ENCODE measurements at regions not wholly inside any gene's neighbourhood (a gene's known extent, or its start where the extent isn't known, plus 50 kb on each side); places are given as distances from the start of the nearest gene placed in this dataset.

DNA sequence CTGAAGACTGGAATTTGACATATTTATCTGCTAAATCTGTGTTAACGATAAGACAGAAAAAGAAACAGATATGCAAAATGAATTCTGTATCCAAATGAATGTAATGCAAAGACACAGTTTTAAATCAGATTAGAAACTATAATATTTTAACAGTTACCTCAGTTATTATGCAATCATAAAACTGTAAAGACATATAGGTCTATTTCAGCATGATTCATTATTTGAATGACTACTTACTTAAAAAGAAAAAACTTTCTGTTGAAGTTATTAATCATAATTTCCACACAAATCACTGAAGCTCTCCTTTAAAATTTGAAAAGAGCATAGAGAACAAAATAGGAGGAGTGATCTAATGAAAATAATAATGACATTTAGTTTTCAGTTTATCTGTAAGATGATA, 742.6 kb downstream of the FSCB start:
- TF ChIP-seq REL (CRISPR knock-in tag; conservative IDR thresholded peaks at IDR 0.05) = no peak
- no peak for TF ChIP-seq ZNF207 (IDR thresholded peaks at IDR 0.05; ENCODE audit: borderline replicate concordance)
- TF ChIP-seq RELA (CRISPR knock-in tag; IDR thresholded peaks at IDR 0.05) = no peak
- WGBS (ENCODE audit: low lambda C conversion rate) = 62% methylated on average over 1 of the region's 1 CpG
- no peaks in the 10 kb centered on the region for H3K9me3 ChIP-seq (ENCODE audit: low read length)
- no peak overlapping the region for H2AFZ ChIP-seq (ENCODE audit: low read length)
- no peaks in the 10 kb centered on the region for H3K79me2 ChIP-seq (ENCODE audit: insufficient read depth, low read length)
- no peak overlapping the region for H3K4me2 ChIP-seq (ENCODE audit: low read depth, low read length)
- no peak overlapping the region for H3K9ac ChIP-seq (ENCODE audit: insufficient read depth, low read depth, low read length)
- intact Hi-C loops (cut with micrococcal nuclease; ENCODE audit: unreplicated experiment) = no loop called here
- H3K4me1 ChIP-seq (ENCODE audit: insufficient read depth, low read length) = no peaks in the 10 kb centered on the region
- in situ Hi-C loops (cut with HindIII; ENCODE audit: extremely low pct_ligation_motif_present, low pct_unique_long_range_greater_than_20kb) = no loop called here
- CTCF ChIA-PET (ENCODE audit: low intra/inter-chr PET ratio, low total read pairs) = no interaction called here
- H3K36me3 ChIP-seq (replicated peaks in 1 of 2; ENCODE audit: control insufficient read depth in 1 of 2, insufficient read depth in 2 of 2, low read length in 2 of 2) = no peaks in the 10 kb centered on the region
- no peaks in the 10 kb centered on the region for H4K20me1 ChIP-seq (ENCODE audit: insufficient read depth, low read length)
- POLR2A ChIA-PET = no interaction called here
- FAIRE-seq = no peak
- DNase-seq (ENCODE audit: low spot score) = no peak
- no peak overlapping the region for H3K27ac ChIP-seq (ENCODE audit: extremely low read length, insufficient read depth, low read length)
- ATAC-seq = no peak
- no TSS peak for BruUV-seq (replicated peaks)
- no peak overlapping the region for H3K4me3 ChIP-seq (replicated peaks in 1 of 3; ENCODE audit: insufficient read depth in 1 of 3, low read depth in 2 of 3, low read length in 3 of 3)
- no peaks in the 10 kb centered on the region for H3K27me3 ChIP-seq (ENCODE audit: control insufficient read depth in 1 of 2, insufficient read depth in 2 of 2, low read length in 2 of 2)

DNA sequence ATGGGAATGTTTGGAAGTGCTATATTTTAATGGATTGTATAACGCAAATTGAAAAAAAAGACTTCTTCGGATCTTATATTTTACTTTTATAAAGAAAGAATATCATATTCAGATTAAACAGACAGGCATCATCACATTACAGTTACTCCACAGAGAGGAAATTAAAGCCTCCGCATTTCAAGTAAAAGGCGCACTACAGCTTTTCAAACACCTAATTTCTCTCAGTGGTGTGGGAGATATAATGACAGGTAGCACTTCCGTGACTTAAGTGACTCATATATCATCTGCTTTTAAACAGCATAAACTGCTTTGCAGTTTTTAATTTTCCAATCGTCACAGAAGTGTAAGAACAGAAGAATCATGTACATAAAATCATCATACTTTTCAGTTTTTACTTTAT, 751.4 kb downstream of the FSCB start:
- CTCF ChIA-PET (ENCODE audit: low intra/inter-chr PET ratio, low total read pairs) = no interaction called here
- in situ Hi-C loops (cut with HindIII; ENCODE audit: extremely low pct_ligation_motif_present, low pct_unique_long_range_greater_than_20kb) (no loop called here), intact Hi-C loops (cut with micrococcal nuclease; ENCODE audit: unreplicated experiment) (no loop called here)
- 64% methylated on average over 6 of the region's 6 CpGs for WGBS (ENCODE audit: low lambda C conversion rate)
- H2AFZ ChIP-seq (ENCODE audit: low read length) = no peak overlapping the region
- H3K9me3 ChIP-seq (ENCODE audit: low read length) = no peaks in the 10 kb centered on the region
- no peak overlapping the region for H3K4me2 ChIP-seq (ENCODE audit: low read depth, low read length)
- no peaks in the 10 kb centered on the region for H4K20me1 ChIP-seq (ENCODE audit: insufficient read depth, low read length)
- TF ChIP-seq NRL (CRISPR knock-in tag; IDR thresholded peaks at IDR 0.05; ENCODE audit: borderline replicate concordance) (no peak), FOXP1 (IDR thresholded peaks at IDR 0.05) (no peak), FOXP1 (CRISPR knock-in tag; IDR thresholded peaks at IDR 0.05) (no peak), LCORL (IDR thresholded peaks at IDR 0.05) (no peak), LCORL (CRISPR knock-in tag; IDR thresholded peaks at IDR 0.05) (no peak), ZNF563 (CRISPR knock-in tag; IDR thresholded peaks at IDR 0.05) (no peak), ZC3H13 (CRISPR knock-in tag; IDR thresholded peaks at IDR 0.05) (no peak)
- TF ChIP-seq, protein P1, sequence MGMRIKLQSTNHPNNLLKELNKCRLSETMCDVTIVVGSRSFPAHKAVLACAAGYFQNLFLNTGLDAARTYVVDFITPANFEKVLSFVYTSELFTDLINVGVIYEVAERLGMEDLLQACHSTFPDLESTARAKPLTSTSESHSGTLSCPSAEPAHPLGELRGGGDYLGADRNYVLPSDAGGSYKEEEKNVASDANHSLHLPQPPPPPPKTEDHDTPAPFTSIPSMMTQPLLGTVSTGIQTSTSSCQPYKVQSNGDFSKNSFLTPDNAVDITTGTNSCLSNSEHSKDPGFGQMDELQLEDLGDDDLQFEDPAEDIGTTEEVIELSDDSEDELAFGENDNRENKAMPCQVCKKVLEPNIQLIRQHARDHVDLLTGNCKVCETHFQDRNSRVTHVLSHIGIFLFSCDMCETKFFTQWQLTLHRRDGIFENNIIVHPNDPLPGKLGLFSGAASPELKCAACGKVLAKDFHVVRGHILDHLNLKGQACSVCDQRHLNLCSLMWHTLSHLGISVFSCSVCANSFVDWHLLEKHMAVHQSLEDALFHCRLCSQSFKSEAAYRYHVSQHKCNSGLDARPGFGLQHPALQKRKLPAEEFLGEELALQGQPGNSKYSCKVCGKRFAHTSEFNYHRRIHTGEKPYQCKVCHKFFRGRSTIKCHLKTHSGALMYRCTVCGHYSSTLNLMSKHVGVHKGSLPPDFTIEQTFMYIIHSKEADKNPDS (CRISPR knock-in tag; IDR thresholded peaks at IDR 0.05) = no peak
- TF ChIP-seq, protein P2, sequence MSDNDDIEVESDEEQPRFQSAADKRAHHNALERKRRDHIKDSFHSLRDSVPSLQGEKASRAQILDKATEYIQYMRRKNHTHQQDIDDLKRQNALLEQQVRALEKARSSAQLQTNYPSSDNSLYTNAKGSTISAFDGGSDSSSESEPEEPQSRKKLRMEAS (IDR thresholded peaks at IDR 0.05) = no peak
- TF ChIP-seq, protein P3, sequence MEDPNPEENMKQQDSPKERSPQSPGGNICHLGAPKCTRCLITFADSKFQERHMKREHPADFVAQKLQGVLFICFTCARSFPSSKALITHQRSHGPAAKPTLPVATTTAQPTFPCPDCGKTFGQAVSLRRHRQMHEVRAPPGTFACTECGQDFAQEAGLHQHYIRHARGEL (CRISPR knock-in tag; IDR thresholded peaks at IDR 0.05) = no peak
- no peak overlapping the region for H3K27ac ChIP-seq (ENCODE audit: extremely low read length, insufficient read depth, low read length)
- H3K4me3 ChIP-seq (replicated peaks in 1 of 3; ENCODE audit: insufficient read depth in 1 of 3, low read depth in 2 of 3, low read length in 3 of 3) = no peak overlapping the region
- POLR2A ChIA-PET = no interaction called here
- no peaks in the 10 kb centered on the region for H3K36me3 ChIP-seq (replicated peaks in 1 of 2; ENCODE audit: control insufficient read depth in 1 of 2, insufficient read depth in 2 of 2, low read length in 2 of 2)
- no peak for DNase-seq (ENCODE audit: low spot score)
- BruUV-seq (replicated peaks) = no TSS peak
- no peaks in the 10 kb centered on the region for H3K27me3 ChIP-seq (ENCODE audit: control insufficient read depth in 1 of 2, insufficient read depth in 2 of 2, low read length in 2 of 2)
- no peak overlapping the region for H3K9ac ChIP-seq (ENCODE audit: insufficient read depth, low read depth, low read length)
- ATAC-seq = no peak
- H3K79me2 ChIP-seq (ENCODE audit: insufficient read depth, low read length) = no peaks in the 10 kb centered on the region
- FAIRE-seq = no peak
- H3K4me1 ChIP-seq (ENCODE audit: insufficient read depth, low read length) = no peaks in the 10 kb centered on the region
